H1 (cell line): ENCODE measurements at regions not wholly inside any gene's neighbourhood (a gene's known extent, or its start where the extent isn't known, plus 50 kb on each side); places are given as distances from the start of the nearest gene placed in this dataset.

Source experiments
- CHD7 ChIP-seq: fragments of 300-600 bp; sonication (generic); IDR thresholded peaks from 2 replicates; pipeline ENCODE4 v1.7.1; 2012; ENCODE audit warnings: low read length, moderate library complexity, mild to moderate bottlenecking, inconsistent platforms; ENCODE audit not compliant: insufficient replicate concordance
- GABPA ChIP-seq: IDR thresholded peaks from 2 replicates; pipeline ENCODE4 v1.6.1; 2011; ENCODE audit warnings: mild to moderate bottlenecking, low read length, moderate library complexity, borderline replicate concordance; ENCODE audit not compliant: insufficient read depth
- GTF2F1 ChIP-seq: IDR thresholded peaks from 2 replicates; pipeline ENCODE4 v1.6.1; 2012; ENCODE audit warnings: low read depth, low read length, improper control_type of control experiment, borderline replicate concordance
- POLR2A ChIP-seq, 2 experiments: IDR thresholded peaks; 1 replicate in 1 of 2; 2 replicates in 1 of 2; pipeline ENCODE4 v1.6.1; 2011; ENCODE audit warnings: low read depth in 2 of 2, low read length in 2 of 2, mild to moderate bottlenecking in 2 of 2; ENCODE audit errors: control extremely low read depth in 1 of 2
- POU5F1 ChIP-seq: IDR thresholded peaks from 2 replicates; pipeline ENCODE4 v1.6.1; 2011; ENCODE audit warnings: low read depth, mild to moderate bottlenecking, low read length, moderate library complexity
- RNF2 ChIP-seq: fragments of 200-900, 300-1000 bp; sonication (generic); IDR thresholded peaks from 2 replicates; pipeline ENCODE4 v1.7.1; 2016; ENCODE audit warnings: borderline replicate concordance, low read depth, mild to moderate bottlenecking, antibody characterized with exemption, low read length; ENCODE audit not compliant: poor library complexity, severe bottlenecking; ENCODE audit errors: missing control alignments
- SAP30 ChIP-seq: fragments of 300-600 bp; sonication (generic); IDR thresholded peaks from 2 replicates; pipeline ENCODE4 v1.7.1; 2012; ENCODE audit warnings: low read length, moderate library complexity, mild to moderate bottlenecking, inconsistent platforms; ENCODE audit not compliant: insufficient read depth, insufficient replicate concordance
- SIRT6 ChIP-seq: IDR thresholded peaks from one replicate; pipeline ENCODE4 v1.7.1; 2012; ENCODE audit warnings: low read length, inconsistent platforms
- SUZ12 ChIP-seq: fragments of 200-600 bp; sonication (generic); IDR thresholded peaks from 2 replicates; pipeline ENCODE4 v1.6.1; 2012; ENCODE audit warnings: mild to moderate bottlenecking, inconsistent platforms, low read length, moderate library complexity, mixed read lengths

DNA sequence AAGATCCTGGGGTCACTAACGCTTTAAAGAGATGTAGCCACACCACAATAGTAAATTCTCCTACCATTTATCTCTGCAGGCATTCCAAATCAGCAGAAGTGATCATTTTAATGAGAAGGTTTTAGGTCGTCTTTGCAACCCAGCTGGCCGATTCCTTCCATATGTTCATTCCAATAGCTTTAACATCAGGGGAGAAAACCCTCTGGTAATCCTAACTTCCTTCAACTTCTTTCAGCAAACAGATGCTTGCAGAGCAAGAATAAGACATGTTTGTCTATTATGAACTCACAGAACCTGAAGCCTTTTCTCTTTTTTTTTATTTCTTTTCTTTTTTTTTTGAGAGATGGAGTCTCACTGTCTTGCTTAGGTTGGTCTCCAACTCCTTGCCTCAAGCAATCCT, 498.6 kb upstream of the SLITRK1 start (continued):
- TF ChIP-seq CHD7 = no peak
- TF ChIP-seq POU5F1 = no peak
- TF ChIP-seq SIRT6 = no peak
- TF ChIP-seq POLR2A (IDR thresholded peaks at IDR 0.05; ENCODE audit: control extremely low read depth in 1 of 2, low read depth in 2 of 2, low read length in 2 of 2) = no peak
- no peak for TF ChIP-seq SUZ12
- TF ChIP-seq SAP30 = no peak
- TF ChIP-seq GTF2F1 = no peak
- no peak for TF ChIP-seq GABPA
- no peak for TF ChIP-seq RNF2
